LHCN-M2 (cell line): ENCODE measurements at regions not wholly inside any gene's neighbourhood (a gene's known extent, or its start where the extent isn't known, plus 50 kb on each side); places are given as distances from the start of the nearest gene placed in this dataset.
A peak's percentile ranks its signal among the peaks of the same experiment; 100 is the strongest.
"Not testable (repeated sequence)": the region's sequence is repeated elsewhere in the genome, so short reads cannot be mapped to it uniquely, and the experiment has no call there.

Experiments
- DNase-seq: peaks from one replicate; pipeline ENCODE4 v3.0.0-alpha.2; 2012; ENCODE audit warnings: low read depth

GRCh38 chr3:56956906-56957305 is 103.6 kb upstream of the SPATA12 start:
- DNase-seq = no peak

DNA sequence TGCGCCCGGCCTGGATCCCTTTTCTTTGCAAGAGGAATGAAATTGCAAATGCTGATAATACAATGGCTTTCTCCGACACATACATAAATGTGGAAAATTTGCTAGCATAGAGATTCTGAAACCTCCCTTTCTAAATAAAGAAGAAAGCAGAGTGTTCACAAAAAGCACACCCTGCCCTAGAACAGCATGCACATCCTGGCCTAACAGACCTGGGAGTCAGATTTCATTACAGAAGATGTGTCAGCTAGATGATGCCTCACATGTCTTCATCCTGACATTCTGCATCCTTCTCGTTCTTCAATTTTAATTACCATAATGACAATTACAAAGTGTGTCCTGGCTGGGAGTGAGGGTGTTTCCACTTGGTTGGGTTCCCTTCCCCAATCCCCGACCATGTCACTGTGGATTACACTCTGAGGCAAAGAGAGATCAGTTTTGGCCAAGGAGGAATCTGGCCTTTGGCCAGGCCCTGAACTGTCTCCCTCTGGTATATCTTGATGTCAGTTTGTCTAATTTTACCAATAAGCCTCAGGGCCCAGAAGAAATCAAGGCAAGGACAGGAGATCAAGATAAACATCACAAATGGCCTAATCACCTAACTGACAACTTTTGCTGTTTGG is 104.9 kb upstream of the SPATA12 start:
- DNase-seq = no peak

GRCh38 chr3:56954125-56954524 is 106.3 kb upstream of the SPATA12 start:
- DNase-seq = no peak

GRCh38 chr3:56952846-56953245 is 107.6 kb upstream of the SPATA12 start:
- no peak for DNase-seq

- no peak for DNase-seq
Measured at GRCh38 chr3:56952061-56952460, 108.4 kb upstream of the SPATA12 start.

- no peak for DNase-seq
Measured at GRCh38 chr3:56951366-56951765, 109.1 kb upstream of the SPATA12 start.

GRCh38 chr3:56945378-56945777 is 115.1 kb upstream of the SPATA12 start:
- not testable (repeated sequence) for DNase-seq

GRCh38 chr3:56942523-56942922 is 117.9 kb upstream of the SPATA12 start:
- DNase-seq = no peak

DNA sequence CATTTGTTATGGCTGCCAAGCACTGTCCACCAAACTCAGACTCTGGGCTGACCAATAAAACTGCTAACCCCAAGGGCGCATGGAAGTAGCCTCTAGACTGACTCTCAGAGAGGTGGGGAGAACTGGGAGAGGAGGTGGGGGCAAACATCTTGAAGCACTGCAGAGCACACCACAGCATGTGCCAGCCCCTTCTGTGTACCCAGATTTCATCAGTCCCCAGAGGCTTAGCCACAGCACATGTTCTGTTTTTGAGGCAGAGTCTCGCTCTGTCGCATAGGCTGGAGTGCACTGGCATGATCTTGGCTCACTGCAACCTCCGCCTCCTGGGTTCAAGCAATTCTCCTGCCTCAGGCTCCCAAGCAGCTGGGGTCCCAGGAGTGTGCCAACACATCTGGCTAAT is 119.5 kb upstream of the SPATA12 start:
- DNase-seq = no peak

DNA sequence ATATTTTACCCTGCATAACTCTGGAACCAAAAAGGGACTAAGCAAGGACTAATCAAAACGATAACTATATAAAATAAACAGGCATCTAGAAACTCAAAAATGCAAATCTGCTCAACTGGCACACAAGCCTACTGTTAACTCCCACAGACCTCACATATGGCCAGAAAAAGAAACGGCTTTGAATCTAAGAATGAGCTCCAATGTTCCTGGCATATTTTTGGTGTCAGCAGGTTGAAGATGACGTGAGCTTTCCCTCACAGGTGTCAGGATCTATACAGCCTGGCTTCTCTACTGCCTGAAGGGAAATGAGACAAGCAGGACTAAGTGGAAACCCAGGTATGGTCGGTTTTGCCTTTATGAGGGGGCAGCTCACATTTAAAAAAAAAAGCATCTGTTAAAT is 120.1 kb upstream of the SPATA12 start:
- no peak for DNase-seq

GRCh38 chr3:56939834-56940233 is 120.6 kb upstream of the SPATA12 start:
- DNase-seq = no peak

DNA sequence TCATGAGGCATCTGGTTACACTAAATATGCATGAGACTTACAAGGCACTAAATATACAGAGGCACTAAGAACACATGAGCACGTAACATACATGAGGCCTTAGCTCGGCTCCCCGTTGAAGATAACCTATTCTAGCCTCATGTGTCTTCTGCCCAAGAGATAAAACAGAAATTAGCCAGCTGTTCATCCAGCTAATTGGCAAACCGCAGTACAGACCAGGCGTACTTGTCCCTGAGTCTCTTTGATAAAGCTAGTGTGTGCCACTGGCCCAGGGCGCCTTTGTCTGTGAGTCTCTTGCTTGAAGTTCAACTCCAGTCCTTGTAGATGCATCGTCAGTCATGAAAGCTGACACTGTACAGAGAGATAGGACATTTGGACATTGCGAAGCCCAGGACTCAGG is 121.9 kb upstream of the SPATA12 start:
- DNase-seq = no peak

- DNase-seq = no peak
Measured at GRCh38 chr3:56937580-56937979, 122.9 kb upstream of the SPATA12 start.

GRCh38 chr3:56935811-56936210 is 124.7 kb upstream of the SPATA12 start:
- DNase-seq = no peak

GRCh38 chr3:56934481-56934880 is 126.0 kb upstream of the SPATA12 start:
- not testable (repeated sequence) for DNase-seq

- no peak for DNase-seq
Measured at GRCh38 chr3:56933803-56934202, 126.7 kb upstream of the SPATA12 start.

- DNase-seq = no peak
Measured at GRCh38 chr3:56932866-56933265, 127.6 kb upstream of the SPATA12 start.

DNA sequence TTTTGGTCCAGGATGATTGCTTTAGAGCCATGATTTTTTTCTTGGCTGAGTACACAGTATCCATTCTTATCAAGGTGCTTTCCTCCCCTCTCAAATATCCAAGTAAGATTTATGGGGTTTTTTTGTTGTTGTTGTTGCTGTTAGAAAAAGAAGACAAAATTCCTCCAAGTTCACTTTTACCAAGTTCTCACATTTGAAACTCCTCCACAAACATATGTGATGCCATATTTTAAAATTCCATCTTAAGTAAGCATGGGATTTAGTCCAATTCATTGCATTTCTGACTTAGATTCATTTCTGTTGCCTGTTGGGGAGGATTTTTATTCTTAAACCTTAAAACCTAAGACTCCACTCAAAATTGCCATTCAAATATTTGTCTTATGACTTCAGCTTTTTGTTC is 128.6 kb upstream of the SPATA12 start:
- no peak for DNase-seq

DNA sequence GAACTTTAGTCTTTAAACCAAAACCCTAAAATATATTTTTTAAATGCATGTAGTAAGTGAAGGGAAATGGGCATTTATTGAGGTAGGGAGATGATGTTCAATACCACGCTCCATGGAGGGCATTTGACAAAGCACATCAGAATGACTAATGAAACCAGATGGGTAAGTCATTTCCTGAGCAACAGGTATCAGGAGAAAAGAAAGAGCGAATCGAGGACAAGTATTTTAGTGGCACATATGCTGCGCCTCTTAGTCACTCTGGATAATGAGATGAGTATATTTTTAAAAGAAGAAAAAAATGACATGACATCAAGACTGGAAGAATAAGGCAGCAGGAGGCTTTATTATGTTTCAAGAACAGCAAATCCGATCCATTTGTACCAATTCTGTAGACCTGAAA is 129.0 kb upstream of the ARHGEF3 start:
- DNase-seq = peak; percentile 39

DNA sequence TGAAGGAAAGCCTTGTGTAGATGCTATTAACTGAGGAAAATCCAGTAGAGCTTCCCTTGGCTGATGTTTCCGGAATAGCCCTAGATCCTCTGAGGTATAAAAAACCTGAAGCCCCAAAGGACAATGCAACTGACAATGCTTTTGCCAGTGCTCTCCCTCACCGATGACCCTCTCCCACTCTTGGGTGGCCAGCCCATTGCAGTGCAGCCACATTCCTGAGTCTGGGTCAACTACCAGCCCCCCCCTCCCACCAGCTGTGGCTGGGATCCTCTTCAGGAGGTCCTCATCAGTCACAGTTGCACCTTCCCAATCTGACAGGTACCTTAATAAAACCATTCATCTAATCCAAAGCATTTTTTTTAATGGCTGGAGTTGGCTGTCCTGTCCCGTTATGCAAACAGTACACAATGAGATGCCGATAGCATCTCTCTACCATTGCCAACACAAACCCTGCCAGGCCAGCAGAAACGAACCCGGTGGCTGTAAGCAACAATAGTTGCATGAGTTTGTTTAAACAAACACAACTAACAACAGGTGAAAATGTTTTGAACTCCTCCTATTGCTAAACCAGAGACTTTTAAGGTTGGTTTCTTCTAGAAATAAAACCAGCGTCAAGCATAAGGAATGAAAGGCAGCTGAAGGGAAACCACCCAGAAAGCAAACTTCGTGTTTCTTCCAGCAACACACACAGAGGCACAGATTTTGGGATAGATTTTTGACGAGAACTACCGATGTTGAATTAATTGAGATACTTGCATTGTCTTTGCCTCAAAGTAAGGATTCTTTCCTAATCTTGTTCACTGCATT is 128.3 kb upstream of the ARHGEF3 start:
- DNase-seq = peak; percentile 42

GRCh38 chr3:56928379-56929068 is 126.8 kb upstream of the ARHGEF3 start:
- DNase-seq = peak; percentile 28

- DNase-seq = no peak
Measured at GRCh38 chr3:56927855-56928254, 126.1 kb upstream of the ARHGEF3 start.

DNA sequence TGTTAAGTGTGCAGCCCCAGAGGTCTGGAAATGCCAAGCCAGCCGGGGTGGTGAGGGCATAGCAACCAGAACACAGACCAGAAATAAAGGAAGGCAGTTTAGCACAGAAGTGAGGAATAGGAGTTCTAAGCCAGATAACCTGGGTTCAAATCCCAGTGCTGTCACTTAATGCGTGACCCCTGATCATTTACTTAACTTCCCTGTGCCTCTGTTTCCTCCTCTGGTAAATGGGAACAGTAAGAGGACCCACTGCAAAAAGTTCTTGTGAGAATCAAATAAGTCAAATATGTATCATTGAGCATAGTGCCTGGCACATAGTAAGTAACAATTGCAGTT is 125.2 kb upstream of the ARHGEF3 start:
- DNase-seq = no peak
